HL-60 (cell line): ENCODE measurements at regions not wholly inside any gene's neighbourhood (a gene's known extent, or its start where the extent isn't known, plus 50 kb on each side); places are given as distances from the start of the nearest gene placed in this dataset.
"Not testable (repeated sequence)": the region's sequence is repeated elsewhere in the genome, so short reads cannot be mapped to it uniquely, and the experiment has no call there.

Source experiments
- DNase-seq, 2 experiments: peaks; one replicate each; pipeline ENCODE4 v3.0.0-alpha.2; 2010 to 2020; ENCODE audit warnings: low read depth in 1 of 2, low spot score in 1 of 2
- H3K27ac ChIP-seq: fragments of 250-450 bp; sonication (Bioruptor Pico); replicated peaks from 2 replicates; pipeline ENCODE4 v1.5.1; 2020; ENCODE audit warnings: mild to moderate bottlenecking, moderate library complexity
- H3K27me3 ChIP-seq: fragments of 250-450 bp; sonication (Bioruptor Pico); 2 replicates; pipeline ENCODE4 v1.5.1; 2021; ENCODE audit warnings: mild to moderate bottlenecking, moderate library complexity; ENCODE audit not compliant: insufficient read depth, poor library complexity, severe bottlenecking
- H3K4me3 ChIP-seq: replicated peaks from 2 replicates; pipeline ENCODE4 v1.5.1; 2011; ENCODE audit warnings: mild to moderate bottlenecking, control low read depth, low read length; ENCODE audit not compliant: insufficient read depth
- GABPA ChIP-seq: IDR thresholded peaks from 2 replicates; pipeline ENCODE4 v1.6.1; 2012; ENCODE audit warnings: low read depth
- POLR2AphosphoS5 ChIP-seq: IDR thresholded peaks from 2 replicates; pipeline ENCODE4 v1.6.1; 2012; ENCODE audit warnings: low read depth
- REST ChIP-seq: IDR thresholded peaks from 2 replicates; pipeline ENCODE4 v1.6.1; 2012; ENCODE audit warnings: low read depth; ENCODE audit not compliant: insufficient replicate concordance
- SPI1 ChIP-seq: IDR thresholded peaks from 2 replicates; pipeline ENCODE4 v1.6.1; 2012; ENCODE audit warnings: low read depth, mild to moderate bottlenecking, borderline replicate concordance
- TF ChIP-seq, protein P1 (sequence below): IDR thresholded peaks from one replicate; pipeline ENCODE4 v1.5.1; 2011; ENCODE audit warnings: low read length, control low read depth, inconsistent platforms; ENCODE audit not compliant: insufficient read depth

- H3K27me3 ChIP-seq, H3K4me3 ChIP-seq, H3K27ac ChIP-seq, DNase-seq: not testable (repeated sequence)
These were observed 123.5 kb upstream of the MEOX2 start for GRCh38 chr7:15809936-15810335.

DNA sequence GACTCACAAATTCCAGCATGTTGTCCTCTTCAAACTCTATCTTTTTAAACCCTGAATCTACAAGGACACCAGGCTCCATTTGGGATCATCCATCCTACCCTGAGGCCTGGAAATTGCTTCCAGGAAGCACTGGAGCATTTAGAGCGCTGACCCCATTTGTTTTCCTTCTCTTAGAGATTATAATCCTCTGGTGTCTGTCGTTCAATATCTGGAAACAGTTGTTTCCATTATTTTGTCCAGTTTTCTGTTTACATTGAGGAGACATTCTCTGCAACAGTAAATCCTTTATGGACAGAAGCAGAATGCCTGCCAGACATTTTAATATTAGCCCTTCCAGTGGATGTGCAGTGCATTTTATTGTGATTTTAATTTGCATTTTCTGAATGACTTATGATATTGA is 119.4 kb upstream of the MEOX2 start:
- H3K27ac ChIP-seq = no peak overlapping the region
- H3K27me3 ChIP-seq = no peaks in the 10 kb centered on the region
- no peak for TF ChIP-seq GABPA
- TF ChIP-seq, protein P1, sequence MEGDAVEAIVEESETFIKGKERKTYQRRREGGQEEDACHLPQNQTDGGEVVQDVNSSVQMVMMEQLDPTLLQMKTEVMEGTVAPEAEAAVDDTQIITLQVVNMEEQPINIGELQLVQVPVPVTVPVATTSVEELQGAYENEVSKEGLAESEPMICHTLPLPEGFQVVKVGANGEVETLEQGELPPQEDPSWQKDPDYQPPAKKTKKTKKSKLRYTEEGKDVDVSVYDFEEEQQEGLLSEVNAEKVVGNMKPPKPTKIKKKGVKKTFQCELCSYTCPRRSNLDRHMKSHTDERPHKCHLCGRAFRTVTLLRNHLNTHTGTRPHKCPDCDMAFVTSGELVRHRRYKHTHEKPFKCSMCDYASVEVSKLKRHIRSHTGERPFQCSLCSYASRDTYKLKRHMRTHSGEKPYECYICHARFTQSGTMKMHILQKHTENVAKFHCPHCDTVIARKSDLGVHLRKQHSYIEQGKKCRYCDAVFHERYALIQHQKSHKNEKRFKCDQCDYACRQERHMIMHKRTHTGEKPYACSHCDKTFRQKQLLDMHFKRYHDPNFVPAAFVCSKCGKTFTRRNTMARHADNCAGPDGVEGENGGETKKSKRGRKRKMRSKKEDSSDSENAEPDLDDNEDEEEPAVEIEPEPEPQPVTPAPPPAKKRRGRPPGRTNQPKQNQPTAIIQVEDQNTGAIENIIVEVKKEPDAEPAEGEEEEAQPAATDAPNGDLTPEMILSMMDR = no peak
- no peak for TF ChIP-seq POLR2AphosphoS5
- TF ChIP-seq REST = no peak
- TF ChIP-seq SPI1 = no peak
- no peak for DNase-seq
- no peak overlapping the region for H3K4me3 ChIP-seq

- no peak overlapping the region for H3K4me3 ChIP-seq
- no peak for DNase-seq
- no peaks in the 10 kb centered on the region for H3K27me3 ChIP-seq
- no peak for TF ChIP-seq GABPA
- no peak for TF ChIP-seq REST
- no peak for TF ChIP-seq SPI1
- TF ChIP-seq, protein P1 = no peak
- TF ChIP-seq POLR2AphosphoS5 = no peak
- no peak overlapping the region for H3K27ac ChIP-seq
These were observed 115.9 kb upstream of the MEOX2 start for GRCh38 chr7:15802425-15802824.

GRCh38 chr7:15801551-15801950 is 115.1 kb upstream of the MEOX2 start:
- H3K4me3 ChIP-seq = no peak overlapping the region
- TF ChIP-seq REST (no peak), POLR2AphosphoS5 (no peak), SPI1 (no peak), GABPA (no peak)
- TF ChIP-seq, protein P1 = no peak
- no peak overlapping the region for H3K27ac ChIP-seq
- no peaks in the 10 kb centered on the region for H3K27me3 ChIP-seq
- no peak for DNase-seq
